PC-9 (cell line): ENCODE measurements at regions not wholly inside any gene's neighbourhood (a gene's known extent, or its start where the extent isn't known, plus 50 kb on each side); places are given as distances from the start of the nearest gene placed in this dataset.

Experiments used
- BruUV-seq: library from RNA; stranded (reverse); fragments of 400-500 nt; replicated peaks from 2 replicates; lab custom pipeline; 2021; lab: Mats Ljungman, UMichigan
- CTCF ChIA-PET: fragments of 300-600 bp; sonication (Branson Sonifier 250); formaldehyde crosslinking; loops from one replicate; lab custom pipeline; 2022; ENCODE audit warnings: antibody characterized with exemption; lab: Charles Lee
- POLR2A ChIA-PET: fragments of 300-600 bp; sonication (Branson Sonifier 250); formaldehyde crosslinking; loops from one replicate; lab custom pipeline; 2022; ENCODE audit warnings: antibody characterized with exemption; ENCODE audit not compliant: unreplicated experiment; lab: Charles Lee
- DNase-seq, 2 experiments: peaks; one replicate each; pipeline versions ENCODE4 v3.0.0 to v3.0.0-alpha.2; 2015 to 2022; ENCODE audit warnings: mixed read lengths in 1 of 2
- H2AFZ ChIP-seq: fragments of 200-600 bp; sonication (generic); 2 replicates; pipeline ENCODE4 v1.8.1; 2017; ENCODE audit warnings: antibody characterized with exemption
- H3F3A ChIP-seq: fragments of 200-600 bp; sonication (generic); 2 replicates; pipeline ENCODE4 v1.8.1; 2017; ENCODE audit warnings: antibody characterized with exemption, mild to moderate bottlenecking, low read depth; ENCODE audit not compliant: insufficient read depth
- H3K27ac ChIP-seq: fragments of 200-600 bp; sonication (generic); 2 replicates; pipeline ENCODE4 v1.6.1; 2016; ENCODE audit warnings: mixed run types
- H3K27me3 ChIP-seq: fragments of 200-600 bp; sonication (generic); 2 replicates; pipeline ENCODE4 v1.6.1; 2016; ENCODE audit warnings: low read depth, mixed run types; ENCODE audit not compliant: insufficient read depth
- H3K36me3 ChIP-seq: fragments of 200-600 bp; sonication (generic); 2 replicates; pipeline ENCODE4 v1.6.1; 2016; ENCODE audit warnings: low read depth, mixed run types
- H3K4me1 ChIP-seq: fragments of 200-600 bp; sonication (generic); replicated peaks from 2 replicates; pipeline ENCODE4 v1.6.1; 2016; ENCODE audit warnings: mixed run types; ENCODE audit not compliant: insufficient read depth
- H3K4me2 ChIP-seq: fragments of 200-600 bp; sonication (generic); 2 replicates; pipeline ENCODE4 v1.6.1; 2017; ENCODE audit warnings: mixed run types
- H3K4me3 ChIP-seq: fragments of 200-600 bp; sonication (generic); 2 replicates; pipeline ENCODE4 v1.6.1; 2016; ENCODE audit warnings: mixed run types
- H3K79me2 ChIP-seq: fragments of 200-600 bp; sonication (generic); 2 replicates; pipeline ENCODE4 v1.6.1; 2017; ENCODE audit warnings: low read depth, mixed run types
- H3K9me2 ChIP-seq: fragments of 200-600 bp; sonication (generic); 2 replicates; pipeline ENCODE4 v1.8.1; 2017; ENCODE audit warnings: mild to moderate bottlenecking; ENCODE audit not compliant: insufficient read depth
- H3K9me3 ChIP-seq: fragments of 200-600 bp; sonication (generic); 2 replicates; pipeline ENCODE4 v1.8.1; 2016; ENCODE audit warnings: low read depth; ENCODE audit not compliant: insufficient read depth
- H4K20me1 ChIP-seq: fragments of 200-600 bp; sonication (generic); 2 replicates; pipeline ENCODE4 v1.8.1; 2017; ENCODE audit not compliant: insufficient read depth
- EZH2 ChIP-seq: fragments of 200-600 bp; sonication (generic); IDR thresholded peaks from 2 replicates; pipeline ENCODE4 v1.8.0; 2017; ENCODE audit warnings: antibody characterized with exemption, low read depth
- intact Hi-C: fragments of 100-400 bp; cut with micrococcal nuclease; formaldehyde crosslinking; loops from one replicate; pipeline ENCODE4 v1.10.0; 2022; ENCODE audit not compliant: unreplicated experiment
- TF ChIP-seq, protein P1 (sequence below): fragments of 200-600 bp; sonication (generic); conservative IDR thresholded peaks from 2 replicates; pipeline ENCODE4 v1.6.1; 2017; ENCODE audit warnings: mixed run types, antibody characterized with exemption, mild to moderate bottlenecking, moderate library complexity

DNA sequence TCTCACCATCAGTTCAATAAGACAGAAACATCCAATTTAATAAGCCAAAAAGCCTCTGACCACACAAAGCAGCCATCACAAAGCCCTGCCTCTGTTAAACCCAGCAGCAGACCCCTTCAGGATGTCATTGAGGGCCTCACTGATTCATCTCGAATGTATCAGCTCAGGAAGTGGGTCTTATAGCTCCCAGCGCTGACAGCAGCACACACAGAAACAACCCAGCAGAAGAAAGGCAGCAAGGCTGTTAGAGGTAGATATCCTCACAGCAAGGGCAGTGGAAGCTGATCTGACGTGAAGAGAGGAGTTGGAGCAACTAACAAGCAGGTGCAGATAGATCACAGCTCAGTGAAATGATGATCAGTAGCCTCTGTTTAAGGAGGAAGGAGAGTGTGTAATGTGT is 86.2 kb upstream of the NCAM1 start:
- DNase-seq, result no peak
- no peaks in the 10 kb centered on the region for H3K36me3 ChIP-seq
- ChIA-PET CTCF (no interaction called here), POLR2A (no interaction called here)
- H3K9me3 ChIP-seq, result no peaks in the 10 kb centered on the region
- no TSS peak for BruUV-seq
- no peak overlapping the region for H3K4me2 ChIP-seq
- H3K27ac ChIP-seq, result no peak overlapping the region
- no peaks in the 10 kb centered on the region for H3K79me2 ChIP-seq
- no peaks in the 10 kb centered on the region for H4K20me1 ChIP-seq
- no peak for TF ChIP-seq EZH2
- TF ChIP-seq, protein P1, sequence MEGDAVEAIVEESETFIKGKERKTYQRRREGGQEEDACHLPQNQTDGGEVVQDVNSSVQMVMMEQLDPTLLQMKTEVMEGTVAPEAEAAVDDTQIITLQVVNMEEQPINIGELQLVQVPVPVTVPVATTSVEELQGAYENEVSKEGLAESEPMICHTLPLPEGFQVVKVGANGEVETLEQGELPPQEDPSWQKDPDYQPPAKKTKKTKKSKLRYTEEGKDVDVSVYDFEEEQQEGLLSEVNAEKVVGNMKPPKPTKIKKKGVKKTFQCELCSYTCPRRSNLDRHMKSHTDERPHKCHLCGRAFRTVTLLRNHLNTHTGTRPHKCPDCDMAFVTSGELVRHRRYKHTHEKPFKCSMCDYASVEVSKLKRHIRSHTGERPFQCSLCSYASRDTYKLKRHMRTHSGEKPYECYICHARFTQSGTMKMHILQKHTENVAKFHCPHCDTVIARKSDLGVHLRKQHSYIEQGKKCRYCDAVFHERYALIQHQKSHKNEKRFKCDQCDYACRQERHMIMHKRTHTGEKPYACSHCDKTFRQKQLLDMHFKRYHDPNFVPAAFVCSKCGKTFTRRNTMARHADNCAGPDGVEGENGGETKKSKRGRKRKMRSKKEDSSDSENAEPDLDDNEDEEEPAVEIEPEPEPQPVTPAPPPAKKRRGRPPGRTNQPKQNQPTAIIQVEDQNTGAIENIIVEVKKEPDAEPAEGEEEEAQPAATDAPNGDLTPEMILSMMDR, result no peak
- no peaks in the 10 kb centered on the region for H3K4me1 ChIP-seq
- intact Hi-C loops, result no loop called here
- no peaks in the 10 kb centered on the region for H3K9me2 ChIP-seq
- no peak overlapping the region for H2AFZ ChIP-seq
- H3F3A ChIP-seq, result no peaks in the 10 kb centered on the region
- H3K4me3 ChIP-seq, result no peak overlapping the region
- peaks cover 16% of the 10 kb centered on the region; the same call in 1 of the 2 replicates for H3K27me3 ChIP-seq

DNA sequence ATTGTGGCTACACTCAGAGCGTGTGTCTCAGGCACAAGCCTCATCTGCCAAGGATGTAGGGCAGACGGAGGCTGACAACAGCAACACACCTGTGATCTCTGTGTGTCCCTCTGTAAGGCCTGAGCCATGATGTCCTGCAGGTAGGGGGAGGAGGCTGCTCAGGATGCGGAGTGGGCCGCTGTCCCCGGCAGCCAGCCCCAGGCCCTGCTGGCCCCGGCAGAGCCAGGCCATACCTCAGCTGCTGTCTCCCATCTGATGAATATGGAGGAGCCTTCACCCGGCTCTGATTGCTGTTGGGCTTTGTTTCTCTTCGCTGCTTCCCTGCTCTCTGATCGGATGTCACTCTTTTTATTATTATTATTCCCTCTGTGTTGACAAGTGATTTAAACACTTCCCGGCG is 83.6 kb upstream of the NCAM1 start:
- CTCF ChIA-PET, result no interaction called here
- intact Hi-C loops, result no loop called here

GRCh38 chr11:112878033-112878601 is 83.1 kb upstream of the NCAM1 start:
- intact Hi-C loops, result no loop called here
- H3K79me2 ChIP-seq, result no peaks in the 10 kb centered on the region
- TF ChIP-seq, protein P1, result no peak
- TF ChIP-seq EZH2, result no peak
- H3F3A ChIP-seq, result no peaks in the 10 kb centered on the region
- CTCF ChIA-PET, result no interaction called here
- H3K4me2 ChIP-seq, result no peak overlapping the region
- no peaks in the 10 kb centered on the region for H3K4me1 ChIP-seq
- no peak overlapping the region for H2AFZ ChIP-seq
- H3K27me3 ChIP-seq, result peaks cover 25% of the 10 kb centered on the region; the same call in 1 of the 2 replicates
- H3K9me2 ChIP-seq, result no peaks in the 10 kb centered on the region
- no peak overlapping the region for H3K4me3 ChIP-seq
- no peaks in the 10 kb centered on the region for H4K20me1 ChIP-seq
- no peaks in the 10 kb centered on the region for H3K9me3 ChIP-seq
- H3K27ac ChIP-seq, result no peak overlapping the region
- BruUV-seq, result no TSS peak
- no peak for DNase-seq
- no peaks in the 10 kb centered on the region for H3K36me3 ChIP-seq
- POLR2A ChIA-PET, result no interaction called here

More for the DNA sequence above, 83.6 kb upstream of the NCAM1 start:
- H3K79me2 ChIP-seq, result no peaks in the 10 kb centered on the region
- BruUV-seq, result no TSS peak
- no peaks in the 10 kb centered on the region for H3F3A ChIP-seq
- H3K36me3 ChIP-seq, result no peaks in the 10 kb centered on the region
- no peaks in the 10 kb centered on the region for H3K4me1 ChIP-seq
- no peaks in the 10 kb centered on the region for H3K9me2 ChIP-seq
- H2AFZ ChIP-seq, result no peak overlapping the region
- no peak overlapping the region for H3K27ac ChIP-seq
- TF ChIP-seq, protein P1, result no peak
- no peak for TF ChIP-seq EZH2
- DNase-seq, result no peak
- H3K9me3 ChIP-seq, result no peaks in the 10 kb centered on the region
- peaks cover 22% of the 10 kb centered on the region; the same call in 1 of the 2 replicates for H3K27me3 ChIP-seq
- no peak overlapping the region for H3K4me2 ChIP-seq
- POLR2A ChIA-PET, result no interaction called here
- no peak overlapping the region for H3K4me3 ChIP-seq
- H4K20me1 ChIP-seq, result no peaks in the 10 kb centered on the region
